ENCODE measurements at regions not wholly inside any gene's neighbourhood (a gene's known extent, or its start where the extent isn't known, plus 50 kb on each side); places are given as distances from the start of the nearest gene placed in this dataset.
"Not testable (repeated sequence)": the region's sequence is repeated elsewhere in the genome, so short reads cannot be mapped to it uniquely, and the experiment has no call there.

GRCh38 chr16:13352796-13353195 lies 451.4 kb downstream of the SHISA9 start:
- TF ChIP-seq POLR2AphosphoS5 (IDR thresholded peaks at IDR 0.05; ENCODE audit: low read depth): peak; percentile 38; the same call in 1 of the 2 replicates
- TF ChIP-seq EZH2 (IDR thresholded peaks at IDR 0.05; ENCODE audit: low read depth, unreplicated experiment); ZNF331 (CRISPR knock-in tag; IDR thresholded peaks at IDR 0.05; ENCODE audit: low read depth); CTCF (conservative IDR thresholded peaks at IDR 0.05; ENCODE audit: low read depth in 2 of 2); JUNB (IDR thresholded peaks at IDR 0.05; ENCODE audit: unreplicated experiment); REST (IDR thresholded peaks at IDR 0.05; ENCODE audit: unreplicated experiment); CREB1 (CRISPR knock-in tag; IDR thresholded peaks at IDR 0.05; ENCODE audit: low read depth); EZH2phosphoT487 (IDR thresholded peaks at IDR 0.05; ENCODE audit: unreplicated experiment): not testable (repeated sequence)
